Chondrocyte (in vitro differentiated cells): ENCODE measurements at regions not wholly inside any gene's neighbourhood (a gene's known extent, or its start where the extent isn't known, plus 50 kb on each side); places are given as distances from the start of the nearest gene placed in this dataset.
"Not testable (repeated sequence)": the region's sequence is repeated elsewhere in the genome, so short reads cannot be mapped to it uniquely, and the experiment has no call there.

Experiments
- DNase-seq: peaks from one replicate; pipeline ENCODE4 v3.0.0; 2021; ENCODE audit warnings: mixed read lengths, low spot score
- H3K27ac Mint-ChIP-seq: one replicate; pipeline ENCODE4 v1.8.0; 2021; ENCODE audit warnings: mild to moderate bottlenecking, moderate library complexity, mixed read lengths; ENCODE audit not compliant: unreplicated experiment
- H3K27me3 Mint-ChIP-seq: 2 replicates; pipeline ENCODE4 v1.8.0; 2021; ENCODE audit warnings: low read depth, mixed read lengths
- H3K36me3 Mint-ChIP-seq: 2 replicates; pipeline ENCODE4 v1.8.0; 2021; ENCODE audit warnings: low read depth, mixed read lengths
- H3K4me1 Mint-ChIP-seq: 2 replicates; pipeline ENCODE4 v1.8.0; 2021; ENCODE audit warnings: low read depth, mild to moderate bottlenecking, mixed read lengths
- H3K4me3 Mint-ChIP-seq: one replicate; pipeline ENCODE4 v1.8.0; 2021; ENCODE audit warnings: mild to moderate bottlenecking, moderate library complexity, mixed read lengths; ENCODE audit not compliant: unreplicated experiment
- H3K9me3 Mint-ChIP-seq: 2 replicates; pipeline ENCODE4 v1.8.0; 2021; ENCODE audit warnings: low read depth, mixed read lengths
- TF ChIP-seq, protein P1 (sequence below): fragments of 200-600 bp; sonication (generic); IDR thresholded peaks from 2 replicates; pipeline ENCODE4 v1.5.0; 2021; ENCODE audit warnings: antibody characterized with exemption, mild to moderate bottlenecking, moderate library complexity

DNA sequence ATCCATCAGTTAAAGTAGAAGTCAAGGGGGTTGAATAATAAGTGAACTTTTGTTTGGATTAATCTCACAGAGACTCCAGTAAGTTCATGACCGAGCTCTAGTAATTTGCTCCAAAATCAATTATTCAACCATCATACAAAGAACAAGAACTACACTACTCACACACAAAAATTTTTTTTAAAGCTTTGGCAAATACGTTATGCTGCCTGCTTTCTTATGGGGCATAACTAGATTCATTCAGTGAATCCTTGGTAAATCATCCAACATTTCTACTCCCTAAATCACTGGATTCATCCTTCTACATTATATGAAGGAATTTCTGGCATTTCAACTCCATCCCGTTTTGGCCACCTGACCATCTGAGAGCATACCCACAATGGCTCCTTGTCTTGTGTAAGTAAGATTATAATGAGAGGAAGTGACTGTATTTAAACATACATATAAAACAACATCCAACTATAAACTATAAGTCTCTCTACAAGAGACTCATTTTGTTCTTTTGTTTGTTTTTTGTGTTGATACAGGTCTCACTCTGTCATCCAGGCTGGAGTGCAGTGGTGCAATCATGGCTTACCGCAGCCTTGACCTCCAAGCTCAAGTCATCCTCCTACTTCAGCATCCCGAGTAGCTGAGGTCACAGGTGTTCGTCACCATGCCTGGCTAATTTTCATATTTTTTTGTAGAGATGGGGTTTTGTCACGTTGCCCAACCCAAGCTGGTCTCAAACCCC lies 144.2 kb upstream of the LRRTM4 start:
- TF ChIP-seq, protein P1, sequence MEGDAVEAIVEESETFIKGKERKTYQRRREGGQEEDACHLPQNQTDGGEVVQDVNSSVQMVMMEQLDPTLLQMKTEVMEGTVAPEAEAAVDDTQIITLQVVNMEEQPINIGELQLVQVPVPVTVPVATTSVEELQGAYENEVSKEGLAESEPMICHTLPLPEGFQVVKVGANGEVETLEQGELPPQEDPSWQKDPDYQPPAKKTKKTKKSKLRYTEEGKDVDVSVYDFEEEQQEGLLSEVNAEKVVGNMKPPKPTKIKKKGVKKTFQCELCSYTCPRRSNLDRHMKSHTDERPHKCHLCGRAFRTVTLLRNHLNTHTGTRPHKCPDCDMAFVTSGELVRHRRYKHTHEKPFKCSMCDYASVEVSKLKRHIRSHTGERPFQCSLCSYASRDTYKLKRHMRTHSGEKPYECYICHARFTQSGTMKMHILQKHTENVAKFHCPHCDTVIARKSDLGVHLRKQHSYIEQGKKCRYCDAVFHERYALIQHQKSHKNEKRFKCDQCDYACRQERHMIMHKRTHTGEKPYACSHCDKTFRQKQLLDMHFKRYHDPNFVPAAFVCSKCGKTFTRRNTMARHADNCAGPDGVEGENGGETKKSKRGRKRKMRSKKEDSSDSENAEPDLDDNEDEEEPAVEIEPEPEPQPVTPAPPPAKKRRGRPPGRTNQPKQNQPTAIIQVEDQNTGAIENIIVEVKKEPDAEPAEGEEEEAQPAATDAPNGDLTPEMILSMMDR = no peak
- H3K4me1 Mint-ChIP-seq = no peaks in the 10 kb centered on the region
- no peak overlapping the region for H3K27ac Mint-ChIP-seq
- H3K27me3 Mint-ChIP-seq = no peaks in the 10 kb centered on the region
- H3K36me3 Mint-ChIP-seq = no peaks in the 10 kb centered on the region
- no peaks in the 10 kb centered on the region for H3K9me3 Mint-ChIP-seq
- DNase-seq = no peak
- no peak overlapping the region for H3K4me3 Mint-ChIP-seq

DNA sequence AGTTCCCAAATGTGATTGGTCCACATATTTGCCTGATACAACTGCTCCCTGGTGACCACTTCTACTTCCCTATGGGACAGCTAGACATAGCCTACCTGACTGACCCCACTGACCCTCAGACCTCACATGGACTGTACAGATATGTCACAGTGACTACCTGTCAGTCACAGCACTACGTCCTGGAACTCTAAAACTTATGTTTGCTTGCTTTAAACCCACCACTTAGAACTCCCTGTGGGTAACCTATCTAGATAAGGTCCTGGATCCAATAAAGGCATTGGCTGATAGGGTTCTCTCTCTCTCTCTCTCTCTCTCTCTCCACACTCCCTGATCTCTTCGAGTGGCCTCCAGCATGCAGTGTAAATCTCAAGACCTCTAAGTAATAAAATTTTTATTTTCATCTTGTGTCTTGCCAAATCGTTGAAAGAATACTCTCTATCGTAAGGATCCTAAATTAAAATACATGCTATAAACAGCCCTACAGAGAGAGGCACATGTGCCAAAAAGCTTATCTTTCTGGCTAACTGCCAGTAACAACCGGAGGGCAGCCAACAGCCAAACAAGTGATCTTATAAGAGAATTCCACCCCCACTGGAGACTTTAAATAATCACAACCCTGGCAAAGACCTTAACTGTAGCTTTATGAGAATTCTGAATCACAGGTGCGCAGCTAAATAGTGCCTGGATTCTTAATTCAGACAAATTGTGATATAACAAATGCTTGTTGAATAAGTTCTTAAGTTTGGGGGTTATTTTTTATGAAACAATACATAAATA lies 162.6 kb upstream of the LRRTM4 start:
- DNase-seq, H3K27ac Mint-ChIP-seq, H3K27me3 Mint-ChIP-seq, H3K36me3 Mint-ChIP-seq, H3K4me1 Mint-ChIP-seq, H3K9me3 Mint-ChIP-seq, H3K4me3 Mint-ChIP-seq: not testable (repeated sequence)

DNA sequence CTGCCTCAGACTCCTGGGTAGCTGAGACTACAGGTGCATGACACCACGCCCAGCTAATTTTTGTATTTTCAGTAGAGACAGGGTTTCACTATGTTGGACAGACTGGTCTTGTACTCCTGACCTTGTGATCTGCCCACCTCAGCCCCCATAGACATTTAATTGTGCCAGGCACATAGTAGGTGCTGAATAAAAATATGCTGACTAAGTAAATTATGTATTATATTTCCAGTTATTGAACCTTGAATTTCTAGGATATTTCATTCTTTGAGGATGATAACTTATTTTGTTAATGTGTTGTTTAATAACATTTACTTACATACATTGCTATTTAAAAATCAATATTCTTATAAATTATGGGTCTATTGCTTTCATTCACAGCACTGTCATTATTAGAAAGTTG lies 190.4 kb upstream of the LRRTM4 start:
- H3K27ac Mint-ChIP-seq = no peak overlapping the region
- no peaks in the 10 kb centered on the region for H3K9me3 Mint-ChIP-seq
- H3K4me1 Mint-ChIP-seq = no peaks in the 10 kb centered on the region
- DNase-seq = no peak
- H3K36me3 Mint-ChIP-seq = no peaks in the 10 kb centered on the region
- TF ChIP-seq, protein P1 = no peak
- no peak overlapping the region for H3K4me3 Mint-ChIP-seq
- no peaks in the 10 kb centered on the region for H3K27me3 Mint-ChIP-seq

DNA sequence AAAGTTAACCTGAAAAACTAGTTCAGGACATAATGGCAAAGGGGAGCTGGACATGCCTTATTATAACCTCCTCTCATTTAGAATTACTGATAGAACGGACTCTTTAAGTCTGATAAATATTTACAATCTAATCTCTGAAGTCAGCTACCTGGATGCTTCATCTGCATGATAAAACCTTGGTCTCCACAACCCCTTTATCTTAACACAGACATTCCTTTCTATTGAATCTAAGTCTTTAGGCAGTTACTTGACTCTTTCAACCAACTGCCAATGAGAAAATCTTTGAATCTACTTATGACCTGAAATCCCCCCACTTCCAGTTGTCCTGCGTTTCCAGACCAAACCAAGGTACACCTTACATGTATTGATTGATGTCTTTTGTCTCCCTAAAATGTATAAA lies 191.2 kb upstream of the LRRTM4 start:
- Mint-ChIP-seq H3K4me1 (no peaks in the 10 kb centered on the region), H3K9me3 (no peaks in the 10 kb centered on the region), H3K27ac (no peak overlapping the region), H3K36me3 (no peaks in the 10 kb centered on the region), H3K4me3 (no peak overlapping the region), H3K27me3 (no peaks in the 10 kb centered on the region)
- DNase-seq = no peak
- TF ChIP-seq, protein P1 = no peak

DNA sequence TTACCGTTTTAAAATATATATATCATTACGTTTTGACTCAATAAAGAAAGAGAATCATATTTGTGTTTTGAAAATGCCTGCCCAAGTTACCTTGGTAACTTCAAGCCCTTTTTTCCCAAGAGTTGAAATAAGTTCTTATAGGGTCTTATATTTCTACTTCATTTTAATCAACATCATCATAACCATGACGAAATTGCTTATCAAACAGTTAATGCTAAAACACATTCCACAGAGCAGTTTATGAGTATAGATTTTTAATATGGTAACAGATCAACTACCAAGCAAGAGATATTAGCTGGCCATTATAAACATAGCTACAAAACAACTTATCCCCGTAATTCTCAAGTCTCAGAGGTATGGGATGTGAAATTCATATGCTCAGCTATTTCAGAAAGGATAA lies 197.9 kb upstream of the LRRTM4 start:
- no peaks in the 10 kb centered on the region for H3K9me3 Mint-ChIP-seq
- no peaks in the 10 kb centered on the region for H3K36me3 Mint-ChIP-seq
- TF ChIP-seq, protein P1 = no peak
- H3K27me3 Mint-ChIP-seq = no peaks in the 10 kb centered on the region
- no peak overlapping the region for H3K4me3 Mint-ChIP-seq
- no peak for DNase-seq
- H3K4me1 Mint-ChIP-seq = no peaks in the 10 kb centered on the region
- H3K27ac Mint-ChIP-seq = no peak overlapping the region
